ENCODE measurements at regions not wholly inside any gene's neighbourhood (a gene's known extent, or its start where the extent isn't known, plus 50 kb on each side); places are given as distances from the start of the nearest gene placed in this dataset.

GRCh38 chrX:6757631-6758030 lies 222.7 kb upstream of the VCX3A start:
- TF ChIP-seq EZH2 (IDR thresholded peaks at IDR 0.05; ENCODE audit: borderline replicate concordance, low read length): no peak
- TF ChIP-seq CTCF (IDR thresholded peaks at IDR 0.05; ENCODE audit: low read length): no peak

Measured in OCI-LY1 (cell line).